GM18867 (cell line): ENCODE measurements at regions not wholly inside any gene's neighbourhood (a gene's known extent, or its start where the extent isn't known, plus 50 kb on each side); places are given as distances from the start of the nearest gene placed in this dataset.
A peak's percentile ranks its signal among the peaks of the same experiment; 100 is the strongest.

Experiments used
- ATAC-seq: cut with Tn5 transposase; IDR thresholded peaks from one replicate; pipeline ENCODE4 v1.9.1; 2021; ENCODE audit warnings: mild to moderate bottlenecking, moderate library complexity; ENCODE audit not compliant: unreplicated experiment

- ATAC-seq = no peak
Measured at GRCh38 chr10:110396284-110396651, 91.5 kb upstream of the SMNDC1 start.

- ATAC-seq = no peak
Measured at GRCh38 chr10:110397856-110398255, 93.1 kb upstream of the SMNDC1 start.

GRCh38 chr10:110398419-110399105 is 93.8 kb upstream of the SMNDC1 start:
- ATAC-seq = no peak

GRCh38 chr10:110399106-110399964 is 94.6 kb upstream of the SMNDC1 start:
- ATAC-seq = no peak

GRCh38 chr10:110399965-110400933 is 95.5 kb upstream of the SMNDC1 start:
- no peak for ATAC-seq

GRCh38 chr10:110401401-110402076 is 96.2 kb upstream of the DUSP5 start:
- no peak for ATAC-seq

- no peak for ATAC-seq
Measured at GRCh38 chr10:110402077-110402416, 95.7 kb upstream of the DUSP5 start.

GRCh38 chr10:110403593-110403992 is 94.1 kb upstream of the DUSP5 start:
- ATAC-seq = no peak

- ATAC-seq = no peak
Measured at GRCh38 chr10:110404413-110404812, 93.3 kb upstream of the DUSP5 start.

- no peak for ATAC-seq
Measured at GRCh38 chr10:110404825-110405224, 92.9 kb upstream of the DUSP5 start.

- no peak for ATAC-seq
Measured at GRCh38 chr10:110405380-110405779, 92.3 kb upstream of the DUSP5 start.

- no peak for ATAC-seq
Measured at GRCh38 chr10:110407301-110408170, 90.2 kb upstream of the DUSP5 start.

GRCh38 chr10:110408203-110408871 is 89.4 kb upstream of the DUSP5 start:
- ATAC-seq = no peak

GRCh38 chr10:110408943-110409342 is 88.8 kb upstream of the DUSP5 start:
- no peak for ATAC-seq

GRCh38 chr10:110409488-110409887 is 88.2 kb upstream of the DUSP5 start:
- ATAC-seq = no peak

- peak; percentile 39 for ATAC-seq
Measured at GRCh38 chr10:110409926-110410325, 87.8 kb upstream of the DUSP5 start.

GRCh38 chr10:110410329-110411046 is 87.2 kb upstream of the DUSP5 start:
- ATAC-seq = no peak

GRCh38 chr10:110411047-110411410 is 86.7 kb upstream of the DUSP5 start:
- ATAC-seq = no peak
